ENCODE measurements at regions not wholly inside any gene's neighbourhood (a gene's known extent, or its start where the extent isn't known, plus 50 kb on each side); places are given as distances from the start of the nearest gene placed in this dataset.

- TF ChIP-seq CTCF (IDR thresholded peaks at IDR 0.05 in 4 of 5, conservative IDR thresholded peaks at IDR 0.05 in 1 of 5) (no peak), POLR2A (IDR thresholded peaks at IDR 0.05) (no peak)
These were observed 123.2 kb upstream of the GLI2 start for GRCh38 chr2:120612471-120612870.
